ENCODE measurements at regions not wholly inside any gene's neighbourhood (a gene's known extent, or its start where the extent isn't known, plus 50 kb on each side); places are given as distances from the start of the nearest gene placed in this dataset.

DNA sequence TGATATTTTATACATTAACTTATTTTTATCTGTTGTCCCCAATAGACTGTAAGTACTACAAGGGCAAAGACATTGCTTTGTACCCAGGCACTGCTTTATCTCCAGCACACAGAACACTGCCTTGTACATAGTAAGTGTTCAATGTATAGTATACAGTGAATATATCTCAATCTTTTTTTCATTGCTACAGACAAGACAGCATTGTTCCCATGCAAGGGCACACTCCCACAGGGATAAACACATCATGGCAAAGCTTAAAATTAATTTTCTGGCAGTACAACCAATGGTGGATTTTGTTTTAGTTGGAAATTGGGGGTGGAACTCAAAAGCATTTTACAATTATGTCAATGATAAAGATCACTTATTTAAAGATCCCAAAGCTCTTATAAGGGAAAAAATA lies 112.3 kb upstream of the EEA1 start:
- TF ChIP-seq, protein P1, sequence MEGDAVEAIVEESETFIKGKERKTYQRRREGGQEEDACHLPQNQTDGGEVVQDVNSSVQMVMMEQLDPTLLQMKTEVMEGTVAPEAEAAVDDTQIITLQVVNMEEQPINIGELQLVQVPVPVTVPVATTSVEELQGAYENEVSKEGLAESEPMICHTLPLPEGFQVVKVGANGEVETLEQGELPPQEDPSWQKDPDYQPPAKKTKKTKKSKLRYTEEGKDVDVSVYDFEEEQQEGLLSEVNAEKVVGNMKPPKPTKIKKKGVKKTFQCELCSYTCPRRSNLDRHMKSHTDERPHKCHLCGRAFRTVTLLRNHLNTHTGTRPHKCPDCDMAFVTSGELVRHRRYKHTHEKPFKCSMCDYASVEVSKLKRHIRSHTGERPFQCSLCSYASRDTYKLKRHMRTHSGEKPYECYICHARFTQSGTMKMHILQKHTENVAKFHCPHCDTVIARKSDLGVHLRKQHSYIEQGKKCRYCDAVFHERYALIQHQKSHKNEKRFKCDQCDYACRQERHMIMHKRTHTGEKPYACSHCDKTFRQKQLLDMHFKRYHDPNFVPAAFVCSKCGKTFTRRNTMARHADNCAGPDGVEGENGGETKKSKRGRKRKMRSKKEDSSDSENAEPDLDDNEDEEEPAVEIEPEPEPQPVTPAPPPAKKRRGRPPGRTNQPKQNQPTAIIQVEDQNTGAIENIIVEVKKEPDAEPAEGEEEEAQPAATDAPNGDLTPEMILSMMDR (IDR thresholded peaks at IDR 0.05; ENCODE audit: insufficient read depth, low read depth, low read length), result no peak
- TF ChIP-seq EZH2 (IDR thresholded peaks at IDR 0.05; ENCODE audit: insufficient read depth, low read length), result no peak

Data from astrocyte (in vitro differentiated cells and primary cell).